ENCODE measurements at regions not wholly inside any gene's neighbourhood (a gene's known extent, or its start where the extent isn't known, plus 50 kb on each side); places are given as distances from the start of the nearest gene placed in this dataset.

DNA sequence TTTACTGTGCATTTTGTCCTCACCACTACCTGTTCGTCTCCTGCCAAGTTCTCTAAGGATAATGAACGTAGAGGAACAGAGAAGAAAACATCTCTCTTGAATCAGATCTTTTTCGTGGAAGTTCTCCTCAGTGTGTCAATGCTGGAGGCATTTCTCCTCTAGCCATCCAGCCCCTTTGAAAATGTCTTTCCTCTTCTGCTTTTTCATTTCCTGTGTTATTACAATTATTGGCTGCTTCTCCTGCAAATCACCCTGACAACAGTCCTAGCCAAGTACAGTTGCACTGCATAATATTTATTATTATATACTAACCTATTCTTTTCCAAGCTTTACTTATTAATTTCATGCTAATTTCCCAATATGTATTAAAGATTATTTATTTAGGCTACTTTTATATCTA lies 61.8 kb upstream of the TRPM3 start:
- DNase-seq (ENCODE audit: low read depth in 3 of 3), result no peak

DNA sequence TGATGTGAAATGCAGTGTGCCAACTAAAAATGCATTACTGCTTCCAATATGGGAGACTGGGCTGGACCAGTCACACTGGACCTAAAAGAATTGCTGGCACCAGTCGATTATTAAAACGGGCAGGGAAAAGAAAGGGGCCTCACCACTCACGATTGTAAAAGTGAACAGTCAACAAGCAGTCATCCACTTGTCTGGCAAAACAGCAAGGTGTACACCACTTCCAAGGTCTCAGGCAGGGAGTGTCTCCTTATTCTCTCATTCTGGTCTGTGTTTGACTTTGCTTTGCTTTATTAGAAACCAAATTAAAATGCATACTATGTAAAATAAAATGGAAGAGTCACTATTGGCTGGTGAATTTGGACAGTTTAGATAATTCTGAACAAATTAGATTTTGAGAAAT lies 57.8 kb upstream of the TRPM3 start:
- no peak for DNase-seq (ENCODE audit: low read depth in 3 of 3)

DNA sequence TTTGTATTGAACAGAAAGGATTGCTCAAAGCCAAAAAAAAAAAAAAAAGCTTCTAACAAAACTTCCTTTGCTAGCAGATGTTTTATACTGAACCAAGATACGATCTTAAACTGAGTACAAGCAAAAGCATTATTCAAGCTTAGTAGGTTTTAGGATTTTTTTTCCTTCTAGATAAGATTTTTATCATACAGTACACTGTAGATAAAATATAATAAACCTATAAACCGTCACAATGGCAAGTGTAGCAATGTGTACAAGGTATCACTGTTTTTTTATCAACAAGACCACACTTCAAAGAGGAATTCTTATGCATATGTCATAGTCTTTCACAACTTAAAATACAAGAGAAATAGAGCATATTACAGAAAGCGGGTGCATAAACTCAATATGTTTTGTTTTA lies 56.5 kb upstream of the TRPM3 start:
- DNase-seq (ENCODE audit: low read depth in 3 of 3), result no peak

DNA sequence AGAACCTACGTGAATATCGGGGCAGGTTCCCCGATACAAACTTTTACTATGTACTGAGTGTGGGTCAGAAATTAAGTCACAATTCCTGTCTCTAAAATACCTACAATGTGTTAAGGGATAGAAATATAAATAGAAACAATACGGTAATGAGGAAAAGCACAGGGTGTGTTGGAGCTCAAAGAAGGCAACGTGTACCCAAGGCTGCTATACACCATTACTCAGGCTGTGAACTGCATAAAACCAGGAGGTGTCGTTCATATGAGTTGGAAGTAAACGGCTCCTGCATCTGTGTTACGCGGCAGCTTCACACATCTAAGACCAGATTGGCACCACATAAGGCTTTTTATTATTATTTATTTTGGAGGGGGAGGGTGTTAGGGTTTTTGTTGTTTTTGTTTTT lies 50.1 kb upstream of the TRPM3 start:
- DNase-seq (ENCODE audit: low read depth in 3 of 3), result no peak

Data from stimulated activated CD4-positive, alpha-beta T cell treated with anti-CD3 and anti-CD28 coated beads, TNF-alpha, amount 100 ng/mL, for 24 hours (primary cell).